ENCODE measurements at regions not wholly inside any gene's neighbourhood (a gene's known extent, or its start where the extent isn't known, plus 50 kb on each side); places are given as distances from the start of the nearest gene placed in this dataset.

DNA sequence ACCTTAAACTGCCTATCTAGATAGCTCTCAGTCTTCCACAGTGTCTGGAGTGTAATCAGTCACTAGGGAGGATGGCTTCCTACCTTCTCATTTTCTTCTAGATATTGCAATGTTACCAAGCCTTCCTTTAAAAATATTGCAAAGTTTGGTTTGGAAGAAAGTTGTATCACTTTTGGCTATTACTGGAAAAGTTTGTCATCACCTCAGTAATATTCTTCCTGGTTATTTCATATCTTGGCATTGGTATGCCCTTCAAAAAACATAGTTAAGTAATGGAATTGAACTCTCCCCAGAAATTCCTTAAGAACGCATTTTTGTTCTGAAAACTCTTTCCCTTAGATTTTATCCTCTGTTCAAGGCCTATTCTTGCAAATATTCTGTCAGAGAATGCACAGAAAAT, 179.3 kb upstream of the MME start:
- TF ChIP-seq, protein P1, sequence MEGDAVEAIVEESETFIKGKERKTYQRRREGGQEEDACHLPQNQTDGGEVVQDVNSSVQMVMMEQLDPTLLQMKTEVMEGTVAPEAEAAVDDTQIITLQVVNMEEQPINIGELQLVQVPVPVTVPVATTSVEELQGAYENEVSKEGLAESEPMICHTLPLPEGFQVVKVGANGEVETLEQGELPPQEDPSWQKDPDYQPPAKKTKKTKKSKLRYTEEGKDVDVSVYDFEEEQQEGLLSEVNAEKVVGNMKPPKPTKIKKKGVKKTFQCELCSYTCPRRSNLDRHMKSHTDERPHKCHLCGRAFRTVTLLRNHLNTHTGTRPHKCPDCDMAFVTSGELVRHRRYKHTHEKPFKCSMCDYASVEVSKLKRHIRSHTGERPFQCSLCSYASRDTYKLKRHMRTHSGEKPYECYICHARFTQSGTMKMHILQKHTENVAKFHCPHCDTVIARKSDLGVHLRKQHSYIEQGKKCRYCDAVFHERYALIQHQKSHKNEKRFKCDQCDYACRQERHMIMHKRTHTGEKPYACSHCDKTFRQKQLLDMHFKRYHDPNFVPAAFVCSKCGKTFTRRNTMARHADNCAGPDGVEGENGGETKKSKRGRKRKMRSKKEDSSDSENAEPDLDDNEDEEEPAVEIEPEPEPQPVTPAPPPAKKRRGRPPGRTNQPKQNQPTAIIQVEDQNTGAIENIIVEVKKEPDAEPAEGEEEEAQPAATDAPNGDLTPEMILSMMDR (IDR thresholded peaks at IDR 0.05), result no peak
- TF ChIP-seq EP300 (IDR thresholded peaks at IDR 0.05) (no peak), POLR2A (IDR thresholded peaks at IDR 0.05) (no peak)
